ENCODE measurements at regions not wholly inside any gene's neighbourhood (a gene's known extent, or its start where the extent isn't known, plus 50 kb on each side); places are given as distances from the start of the nearest gene placed in this dataset.
"Not testable (repeated sequence)": the region's sequence is repeated elsewhere in the genome, so short reads cannot be mapped to it uniquely, and the experiment has no call there.

GRCh38 chr4:164596927-164597326 lies 157.0 kb upstream of the SMIM31 start:
- ChIA-PET CTCF (no interaction called here), POLR2A (no interaction called here)

GRCh38 chr4:164601653-164602052 lies 152.3 kb upstream of the SMIM31 start:
- CTCF ChIA-PET, result no interaction called here

GRCh38 chr4:164605791-164606190 lies 148.1 kb upstream of the SMIM31 start:
- CTCF ChIA-PET, POLR2A ChIA-PET: not testable (repeated sequence)

More at GRCh38 chr4:164601653-164602052, 152.3 kb upstream of the SMIM31 start:
- POLR2A ChIA-PET, result no interaction called here

GRCh38 chr4:164606478-164606877 lies 147.5 kb upstream of the SMIM31 start:
- POLR2A ChIA-PET, result no interaction called here
- CTCF ChIA-PET, result no interaction called here

GRCh38 chr4:164613256-164613655 lies 140.7 kb upstream of the SMIM31 start:
- POLR2A ChIA-PET, result no interaction called here
- CTCF ChIA-PET, result no interaction called here

GRCh38 chr4:164613792-164614191 lies 140.1 kb upstream of the SMIM31 start:
- CTCF ChIA-PET, result no interaction called here
- POLR2A ChIA-PET, result no interaction called here

GRCh38 chr4:164614329-164614728 lies 139.6 kb upstream of the SMIM31 start:
- ChIA-PET POLR2A (no interaction called here), CTCF (interaction anchor here (0.6 kb wide), 1 partner anchor 725 kb away, joined by 3 read pairs; no protein-coding TSS in a partner anchor)

- ChIA-PET POLR2A (no interaction called here), CTCF (interaction anchor here (0.6 kb wide), 1 partner anchor 725 kb away, joined by 3 read pairs; no protein-coding TSS in a partner anchor)
Observed at GRCh38 chr4:164614999-164615398, 138.9 kb upstream of the SMIM31 start.

GRCh38 chr4:164615964-164616363 lies 138.0 kb upstream of the SMIM31 start:
- POLR2A ChIA-PET, result no interaction called here
- CTCF ChIA-PET, result no interaction called here

- ChIA-PET POLR2A (no interaction called here), CTCF (no interaction called here)
Observed at GRCh38 chr4:164616961-164617360, 137.0 kb upstream of the SMIM31 start.

GRCh38 chr4:164617426-164617825 lies 136.5 kb upstream of the SMIM31 start:
- ChIA-PET CTCF (no interaction called here), POLR2A (no interaction called here)

- CTCF ChIA-PET, result no interaction called here
- POLR2A ChIA-PET, result no interaction called here
Observed at GRCh38 chr4:164617911-164618310, 136.0 kb upstream of the SMIM31 start.

- CTCF ChIA-PET, result no interaction called here
- POLR2A ChIA-PET, result no interaction called here
Observed at GRCh38 chr4:164621886-164622521, 131.9 kb upstream of the SMIM31 start.

GRCh38 chr4:164623099-164623498 lies 130.8 kb upstream of the SMIM31 start:
- ChIA-PET POLR2A (no interaction called here), CTCF (no interaction called here)

GRCh38 chr4:164639001-164639400 lies 114.9 kb upstream of the SMIM31 start:
- ChIA-PET POLR2A (no interaction called here), CTCF (no interaction called here)

- ChIA-PET CTCF (no interaction called here), POLR2A (no interaction called here)
Observed at GRCh38 chr4:164648151-164648848, 105.6 kb upstream of the SMIM31 start.

GRCh38 chr4:164648849-164649212 lies 105.1 kb upstream of the SMIM31 start:
- POLR2A ChIA-PET, result no interaction called here
- CTCF ChIA-PET, result no interaction called here

- ChIA-PET POLR2A (no interaction called here), CTCF (interaction anchor here (1.4 kb wide), 1 partner anchor 72 kb away, joined by 4 read pairs; no protein-coding TSS in a partner anchor)
Observed at GRCh38 chr4:164659765-164660164, 94.2 kb upstream of the SMIM31 start.

- CTCF ChIA-PET, POLR2A ChIA-PET: not testable (repeated sequence)
Observed at GRCh38 chr4:164676152-164676551, 77.8 kb upstream of the SMIM31 start.

GRCh38 chr4:164683040-164683439 lies 70.9 kb upstream of the SMIM31 start:
- CTCF ChIA-PET, result no interaction called here
- POLR2A ChIA-PET, result no interaction called here

GRCh38 chr4:164695650-164696049 lies 58.3 kb upstream of the SMIM31 start:
- CTCF ChIA-PET, result no interaction called here
- POLR2A ChIA-PET, result no interaction called here

GRCh38 chr4:164700471-164700870 lies 53.5 kb upstream of the SMIM31 start:
- CTCF ChIA-PET, result no interaction called here
- POLR2A ChIA-PET, result no interaction called here

Measured in activated CD8-positive, alpha-beta memory T cell treated with anti-CD3 and anti-CD28 coated beads for 36 hours (primary cell).